ENCODE measurements at regions not wholly inside any gene's neighbourhood (a gene's known extent, or its start where the extent isn't known, plus 50 kb on each side); places are given as distances from the start of the nearest gene placed in this dataset.
"Not testable (repeated sequence)": the region's sequence is repeated elsewhere in the genome, so short reads cannot be mapped to it uniquely, and the experiment has no call there.

DNA sequence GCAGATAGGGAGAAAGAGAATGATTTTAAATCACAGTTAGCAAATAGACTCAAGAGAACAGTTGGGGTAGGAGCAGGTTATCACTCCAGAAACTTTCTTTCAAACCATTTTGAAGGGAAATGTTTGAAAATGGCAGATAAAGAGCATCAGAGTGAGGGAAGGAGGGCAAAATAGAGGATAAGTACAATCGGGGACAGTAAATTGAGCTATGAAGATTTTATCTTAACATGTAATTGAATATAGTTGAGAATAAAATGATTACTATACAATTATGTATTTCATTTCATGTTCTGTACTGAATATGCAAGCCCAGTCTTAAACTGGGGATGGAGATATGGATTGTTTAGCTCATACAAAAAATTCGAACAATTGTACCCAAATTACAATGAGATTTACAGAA is 54.0 kb downstream of the MAP10 start:
- no peak for DNase-seq

DNA sequence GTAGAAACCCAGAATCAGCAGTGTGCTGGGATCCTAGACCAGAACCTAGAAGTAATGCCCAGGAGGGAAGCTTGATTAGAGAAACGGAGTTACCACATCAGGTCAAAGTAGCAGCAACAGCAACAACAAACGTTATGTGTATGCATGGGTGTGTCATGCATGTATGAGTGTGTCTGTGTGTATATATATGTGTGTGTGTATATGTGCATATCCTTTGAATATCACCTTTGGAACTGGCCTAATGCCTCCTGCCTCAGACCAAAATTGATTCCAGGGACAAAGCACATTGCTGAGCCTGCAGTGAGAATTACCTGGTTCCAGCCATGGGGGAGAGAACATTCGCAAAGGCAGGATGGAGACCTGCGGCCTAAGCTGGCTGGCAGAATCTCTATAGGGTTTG is 55.9 kb downstream of the MAP10 start:
- DNase-seq, result no peak

DNA sequence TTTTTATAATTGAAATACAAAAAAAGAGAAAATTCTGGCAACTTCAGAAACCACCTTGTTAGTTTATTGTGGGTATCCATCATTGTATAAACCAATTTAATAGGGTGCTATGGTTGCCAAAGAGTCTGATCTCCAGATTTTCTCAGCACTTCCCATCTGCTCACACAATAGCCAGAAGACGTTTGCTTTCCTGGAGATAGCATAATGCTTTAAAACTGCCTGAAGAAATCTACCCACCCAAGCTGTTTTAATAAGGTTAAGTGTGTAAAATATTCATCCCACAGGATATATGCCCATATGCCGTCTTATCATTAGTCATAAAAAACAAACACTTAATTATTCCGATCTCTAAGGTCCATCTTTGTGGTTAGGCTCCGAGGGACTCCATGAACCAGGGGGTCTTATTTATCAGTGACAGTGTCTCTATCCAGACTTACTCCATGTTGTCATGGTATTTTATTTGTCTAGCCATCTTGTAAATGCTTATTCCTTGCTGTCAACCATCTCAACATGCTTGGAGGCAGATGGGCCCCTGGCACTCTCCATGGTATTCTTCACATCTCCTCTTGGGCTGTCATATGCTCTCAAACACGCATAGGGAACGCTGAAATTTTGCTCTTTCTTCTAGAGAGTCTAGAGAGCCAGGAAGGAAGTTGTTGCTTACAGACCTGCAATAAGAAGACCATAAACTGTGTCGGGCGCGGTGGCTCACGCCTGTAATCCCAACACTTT is 58.5 kb downstream of the MAP10 start:
- no peak for DNase-seq

DNA sequence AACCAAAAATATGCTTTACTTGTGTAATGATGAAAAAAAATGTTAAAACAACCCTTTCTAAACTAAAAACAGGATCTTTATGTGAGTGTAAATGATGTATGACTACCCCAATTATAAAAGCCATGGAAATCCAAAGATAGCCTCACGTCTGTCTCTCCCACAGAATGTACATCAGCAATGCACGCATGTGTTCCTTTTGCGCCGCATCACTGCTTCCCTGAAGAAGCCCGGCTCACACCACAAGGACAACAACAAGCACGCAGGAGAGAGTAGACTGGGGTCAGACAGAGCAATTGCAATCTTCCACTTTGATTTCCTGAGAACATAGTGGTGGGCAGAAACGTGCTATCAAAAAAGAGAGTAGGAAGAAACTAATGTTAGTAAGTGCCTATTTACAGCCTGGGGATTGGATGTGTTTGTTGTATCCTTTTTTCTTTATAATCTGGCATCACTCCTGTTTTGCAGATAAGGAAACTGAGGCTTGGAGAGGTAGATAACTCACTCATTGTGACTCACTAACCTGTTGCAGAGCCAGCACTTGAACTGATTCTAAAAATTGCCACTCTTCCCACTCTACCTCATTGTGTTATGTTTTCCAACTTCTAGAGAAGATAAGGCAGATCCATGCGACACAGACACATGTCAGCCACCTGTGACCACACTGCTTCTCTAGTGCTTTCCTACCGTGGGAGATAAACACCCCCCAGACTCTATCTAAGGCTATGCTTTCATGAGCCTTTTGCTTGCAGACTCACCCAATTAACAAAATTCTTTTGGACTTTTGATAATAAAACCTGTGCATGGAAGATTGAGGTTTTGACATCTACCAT is 60.1 kb downstream of the MAP10 start:
- DNase-seq, result no peak

DNA sequence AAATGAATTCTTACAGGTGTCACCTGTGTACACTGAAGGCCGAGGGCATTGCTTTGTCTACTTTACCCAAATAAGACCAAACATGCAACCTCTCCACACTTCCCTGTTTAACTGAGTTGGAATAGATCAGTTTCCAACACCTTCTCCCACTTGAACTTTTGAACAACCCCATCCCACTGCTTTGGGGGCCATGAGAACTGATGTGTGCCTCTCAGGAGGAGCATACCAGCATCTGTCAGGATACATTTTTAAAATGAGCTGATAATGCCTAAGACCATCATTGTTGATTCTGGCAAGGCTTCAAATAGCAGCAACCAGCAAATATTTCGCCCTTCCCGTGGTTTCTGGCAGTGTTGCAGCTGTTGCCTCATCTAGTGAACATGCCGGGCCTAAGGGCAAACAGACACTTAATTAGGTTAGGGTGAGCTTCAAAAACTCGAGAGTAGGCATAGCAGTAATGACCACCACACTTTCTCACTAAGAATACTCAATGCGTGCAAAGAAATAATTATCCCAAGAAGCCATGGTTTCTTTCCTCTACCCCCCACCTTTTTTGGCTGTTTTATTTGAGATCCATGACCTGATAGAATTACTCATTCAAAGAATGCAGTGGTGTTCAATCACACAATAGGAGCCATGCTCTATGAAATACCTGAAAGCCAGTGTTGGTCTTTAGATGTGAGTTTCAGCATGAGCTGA is 63.7 kb downstream of the MAP10 start:
- DNase-seq, result peak; percentile 82 to 83

DNA sequence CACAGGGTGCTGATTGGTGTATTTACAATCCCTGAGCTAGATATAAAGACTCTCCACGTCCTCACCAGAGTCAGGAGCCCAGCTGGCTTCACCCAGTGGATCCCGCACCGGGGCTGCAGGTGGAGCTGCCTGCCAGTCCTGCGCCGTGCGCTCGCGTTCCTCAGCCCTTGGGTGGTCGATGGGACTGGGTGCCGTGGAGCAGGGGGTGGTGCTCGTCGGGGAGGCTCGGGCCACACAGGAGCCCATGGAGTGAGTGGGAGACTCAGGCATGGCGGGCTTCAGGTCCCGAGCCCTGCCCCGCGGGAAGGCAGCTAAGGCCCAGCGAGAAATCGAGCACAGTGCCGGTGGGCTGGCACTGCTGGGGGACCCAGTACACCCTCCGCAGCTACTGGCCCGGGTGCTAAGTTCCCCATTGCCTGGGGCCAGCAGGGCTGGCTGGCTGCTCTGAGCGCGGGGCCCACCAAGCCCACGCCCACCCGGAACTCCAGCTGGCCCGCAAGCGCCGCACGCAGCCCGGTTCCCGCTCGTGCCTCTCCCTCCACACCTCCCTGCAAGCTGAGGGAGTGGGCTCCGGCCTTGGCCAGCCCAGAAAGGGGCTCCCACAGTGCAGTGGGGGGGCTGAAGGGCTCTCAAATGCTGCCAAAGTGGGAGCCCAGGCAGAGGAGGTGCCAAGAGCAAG is 66.2 kb downstream of the MAP10 start:
- DNase-seq, result not testable (repeated sequence)

DNA sequence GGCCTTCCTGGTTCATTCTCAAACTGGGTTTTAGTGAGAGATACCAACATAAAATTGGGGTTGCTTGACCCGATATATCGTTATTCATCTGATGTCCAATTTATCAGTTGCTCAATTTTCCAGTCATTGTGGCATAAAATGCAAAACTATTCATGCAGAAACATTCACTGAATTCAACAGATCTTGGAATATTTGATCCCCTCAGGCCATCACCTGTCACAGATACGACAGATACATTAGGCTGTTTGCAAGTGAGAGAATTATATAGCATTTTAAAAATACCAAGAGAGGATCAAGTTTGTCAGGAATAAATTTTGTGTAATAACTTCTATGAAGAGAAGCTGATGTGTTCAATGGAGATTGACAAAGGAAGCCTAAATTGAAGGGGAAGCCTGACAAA is 67.1 kb downstream of the MAP10 start:
- DNase-seq, result no peak

DNA sequence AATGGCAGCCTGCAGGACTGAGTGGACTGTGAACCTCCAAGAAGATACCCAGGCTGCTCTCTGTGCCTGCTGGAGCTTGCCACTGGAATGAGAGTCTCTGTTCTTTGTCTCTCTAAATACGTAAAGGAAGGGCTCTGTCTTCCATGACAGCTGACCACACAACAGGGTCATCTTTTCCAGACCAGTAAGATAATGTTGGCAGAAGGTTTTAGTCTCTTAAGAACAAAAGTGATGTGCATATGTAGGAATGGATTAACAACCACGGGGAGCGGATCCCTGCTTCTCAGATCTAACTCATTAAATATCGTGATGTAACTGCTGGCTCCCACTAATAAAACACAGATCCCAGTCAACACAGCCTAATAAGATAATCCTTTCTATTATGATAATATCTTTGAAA is 67.5 kb downstream of the MAP10 start:
- no peak for DNase-seq

DNA sequence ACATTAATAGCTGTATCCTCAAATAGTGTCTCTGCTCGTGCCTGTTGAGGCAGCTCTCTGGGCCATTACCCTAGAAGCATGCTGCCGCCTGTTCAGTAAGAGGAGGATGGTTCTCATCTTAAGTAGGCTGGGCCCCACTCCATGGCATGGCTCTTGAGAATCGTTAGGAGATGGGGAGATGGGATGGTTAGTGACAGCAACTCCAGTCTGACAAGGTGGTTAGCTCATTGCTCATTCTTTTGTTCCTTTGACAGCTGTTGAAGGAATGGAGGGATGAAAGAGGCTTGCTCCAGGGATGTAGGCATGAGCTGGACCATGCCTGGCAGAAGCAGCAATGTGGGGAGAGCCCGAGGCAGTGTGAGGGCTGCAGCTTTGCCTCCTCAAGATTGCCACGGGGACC is 68.2 kb downstream of the MAP10 start:
- no peak for DNase-seq

DNA sequence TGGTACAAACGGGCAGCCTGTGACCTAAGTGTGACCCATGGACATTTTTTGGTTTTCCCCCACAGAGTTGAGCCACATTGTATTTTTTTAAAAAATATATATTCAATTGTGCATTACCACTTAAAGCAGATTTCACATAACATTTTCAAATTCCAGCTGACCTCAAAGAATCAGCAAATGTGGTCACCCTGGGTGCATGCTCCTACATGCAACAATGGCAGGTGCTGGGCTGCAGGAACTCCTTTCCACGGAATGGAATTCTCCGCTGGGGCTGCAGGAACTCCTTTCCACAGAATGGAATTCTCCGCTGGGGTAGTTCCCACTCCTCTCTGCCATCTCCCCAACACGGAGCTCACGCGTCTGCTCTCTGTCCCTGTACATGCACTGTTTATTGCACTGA is 68.7 kb downstream of the MAP10 start:
- DNase-seq, result no peak

DNA sequence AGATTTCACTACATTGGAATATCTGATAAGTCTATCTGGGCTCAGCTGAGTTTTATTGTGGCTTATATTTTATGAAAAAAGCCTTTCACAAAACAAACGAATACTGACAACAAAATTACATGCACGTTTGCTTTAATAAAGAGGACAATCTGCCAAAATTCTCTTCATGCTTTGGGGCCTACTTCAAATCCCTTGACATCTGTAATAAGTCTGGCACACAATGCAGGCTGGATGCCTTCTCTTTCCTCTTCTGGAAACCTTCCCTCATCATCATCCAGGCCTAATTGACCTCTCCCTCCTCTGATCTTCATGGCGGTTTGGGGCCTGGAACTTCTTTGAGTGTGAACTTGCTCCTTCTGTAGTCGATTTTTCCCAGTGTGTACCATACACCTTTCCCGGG is 70.3 kb downstream of the MAP10 start:
- DNase-seq, result no peak

DNA sequence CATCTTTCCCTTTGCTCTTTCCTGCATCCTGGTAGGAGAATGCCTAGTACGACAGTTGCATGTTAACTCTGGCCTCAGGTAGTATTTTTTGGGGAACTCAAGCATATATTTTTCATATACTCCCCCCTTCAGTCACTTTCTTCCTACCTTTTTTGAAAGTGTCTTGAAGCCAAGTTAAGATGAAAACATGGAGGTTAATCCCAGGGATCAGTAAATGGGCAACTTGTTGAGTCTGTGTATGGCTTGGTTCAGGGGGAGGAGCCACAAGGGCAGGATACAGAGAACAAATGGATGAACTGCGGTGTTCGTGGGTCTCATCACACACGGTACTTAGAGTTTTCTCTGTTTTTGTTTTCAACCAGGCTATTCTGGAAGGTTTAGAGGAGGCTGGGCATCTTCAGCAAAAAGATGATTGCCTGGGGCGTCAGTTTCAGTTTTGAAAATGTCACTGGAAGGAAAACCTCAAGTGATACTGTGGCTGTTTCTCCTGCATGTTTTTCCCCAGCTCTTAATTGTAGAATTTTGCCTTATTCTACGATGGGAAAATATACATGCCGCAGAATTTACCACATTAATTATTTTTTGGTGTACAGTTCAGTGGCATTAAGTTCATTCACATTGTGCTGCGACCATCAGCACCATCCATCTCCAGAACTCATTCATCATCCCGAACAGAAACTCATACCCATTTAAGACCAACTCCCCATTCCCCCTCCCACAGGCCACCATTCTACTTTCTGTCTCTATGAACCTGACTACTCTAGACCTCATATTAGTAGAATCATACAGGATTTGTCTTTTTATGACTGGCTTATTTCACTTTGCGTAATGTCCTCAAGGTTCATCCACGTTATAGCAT is 71.5 kb downstream of the MAP10 start:
- no peak for DNase-seq

DNA sequence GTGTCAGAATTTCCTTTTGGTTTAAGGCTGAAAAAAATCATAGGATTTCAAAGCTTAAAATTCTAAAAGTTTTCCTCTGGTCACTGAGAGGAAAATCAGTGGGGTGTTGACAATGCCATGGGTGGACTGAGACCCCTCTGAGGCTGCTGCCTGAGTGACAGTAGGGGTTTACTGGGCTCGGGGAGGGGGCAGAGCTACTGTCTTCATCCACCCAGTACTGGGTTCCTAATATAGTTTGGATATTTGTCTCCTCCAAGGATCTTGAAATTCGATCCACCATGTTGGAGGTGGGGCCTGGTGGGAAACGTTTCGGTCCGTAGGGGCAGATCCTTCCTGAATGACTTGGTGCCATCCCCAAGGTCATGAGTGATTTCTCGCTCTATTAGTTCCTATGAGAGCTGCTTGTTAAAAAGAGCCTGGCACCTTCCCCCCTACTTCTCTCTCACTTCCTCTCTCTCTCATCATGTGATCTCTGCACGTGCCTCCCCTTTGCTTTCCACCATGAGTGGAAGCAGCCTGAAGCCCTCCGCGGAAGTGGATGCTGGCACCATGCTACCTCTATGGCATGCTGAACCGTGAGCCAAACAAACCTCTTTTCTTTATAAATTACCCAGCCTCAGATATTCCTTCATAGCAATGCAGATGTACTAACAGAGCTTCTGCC is 72.3 kb downstream of the MAP10 start:
- no peak for DNase-seq

DNA sequence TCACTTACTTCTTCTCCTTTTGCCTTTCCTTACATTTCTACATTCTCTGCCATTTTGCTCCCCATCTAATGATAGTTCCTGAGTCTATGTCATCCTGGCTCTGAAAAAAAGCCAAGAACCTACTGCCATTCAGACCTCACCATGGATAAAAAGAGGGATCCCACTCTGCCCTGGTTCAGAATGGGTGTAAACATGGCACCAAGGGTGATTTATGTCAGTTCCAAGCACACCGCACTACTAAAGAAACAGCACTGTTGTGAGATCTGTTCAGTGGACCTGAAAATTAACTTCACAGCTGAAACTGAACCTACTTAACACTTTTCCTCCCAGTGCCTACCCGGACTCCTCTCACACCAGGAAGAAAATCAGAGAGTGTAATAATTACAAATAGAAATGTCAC is 72.3 kb upstream of the NTPCR start:
- no peak for DNase-seq

DNA sequence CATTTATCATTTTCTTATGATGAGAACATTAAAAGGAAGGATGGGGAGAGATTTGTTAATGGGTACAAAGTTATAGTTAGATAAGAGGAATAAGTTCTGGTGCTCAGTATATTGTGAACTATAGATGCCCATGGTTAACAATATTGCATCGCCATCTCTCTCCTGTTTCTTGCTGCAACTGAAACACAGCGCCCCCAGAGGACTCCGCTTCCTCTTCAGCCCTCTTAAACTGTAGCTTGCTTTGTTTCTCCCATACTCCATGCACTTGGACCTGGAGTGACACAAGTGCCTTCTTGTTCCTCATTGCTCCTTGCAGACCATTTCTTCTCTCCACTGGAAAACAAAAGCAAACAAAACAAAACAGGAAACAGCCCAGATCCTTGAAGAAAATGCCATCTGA is 70.1 kb upstream of the NTPCR start:
- peak in 1 of 2 experiments; percentile 10 for DNase-seq

DNA sequence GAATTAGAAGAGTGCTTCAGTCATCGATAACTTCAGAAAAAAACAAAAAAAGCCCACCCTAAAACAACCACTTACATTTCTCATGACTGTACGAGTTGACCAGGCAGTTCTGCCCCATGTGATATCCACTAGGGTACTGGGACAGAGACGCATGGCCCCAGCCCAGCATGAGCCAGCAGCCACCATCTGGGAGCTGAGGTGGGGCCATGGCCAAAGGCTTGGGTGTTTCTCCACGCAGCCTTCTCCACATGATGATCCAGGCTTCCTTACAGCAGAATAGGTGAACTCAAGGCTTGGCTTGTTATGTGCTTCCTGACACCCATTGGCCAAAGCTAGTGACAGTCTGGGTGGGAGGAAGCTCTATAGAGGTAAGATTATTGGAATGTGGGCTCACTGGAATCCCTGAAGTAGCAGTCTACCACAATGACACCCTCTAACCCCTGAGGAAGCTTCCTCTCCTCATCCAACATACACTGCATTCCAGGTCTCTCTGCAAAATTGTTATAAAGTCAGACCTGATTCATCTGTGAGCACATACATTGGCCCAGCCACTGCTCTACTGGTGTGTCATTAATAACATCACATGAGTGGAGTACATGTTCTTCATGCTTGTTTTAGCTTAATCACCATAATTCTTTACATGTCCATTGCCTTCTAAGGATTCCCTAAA is 66.3 kb upstream of the NTPCR start:
- DNase-seq, result no peak

DNA sequence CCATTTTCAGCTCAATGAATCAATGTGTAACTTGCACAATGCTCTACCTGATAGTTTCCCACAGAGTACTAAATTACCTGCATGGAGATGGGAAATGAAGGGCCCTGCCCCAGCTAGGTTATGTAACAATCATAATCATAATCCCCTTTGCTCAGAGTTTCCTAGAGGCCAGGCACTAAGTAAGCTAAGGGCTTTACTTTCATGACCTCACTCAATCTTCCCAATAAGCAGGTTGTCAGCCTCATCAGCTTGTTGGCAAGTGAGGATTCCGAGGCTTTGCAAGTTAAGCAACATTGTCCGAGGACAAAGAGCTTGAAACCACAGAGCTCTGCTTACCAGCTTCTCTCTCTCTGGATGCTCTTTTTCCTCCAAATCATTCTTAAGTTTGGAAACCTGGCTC is 64.1 kb upstream of the NTPCR start:
- DNase-seq, result no peak

DNA sequence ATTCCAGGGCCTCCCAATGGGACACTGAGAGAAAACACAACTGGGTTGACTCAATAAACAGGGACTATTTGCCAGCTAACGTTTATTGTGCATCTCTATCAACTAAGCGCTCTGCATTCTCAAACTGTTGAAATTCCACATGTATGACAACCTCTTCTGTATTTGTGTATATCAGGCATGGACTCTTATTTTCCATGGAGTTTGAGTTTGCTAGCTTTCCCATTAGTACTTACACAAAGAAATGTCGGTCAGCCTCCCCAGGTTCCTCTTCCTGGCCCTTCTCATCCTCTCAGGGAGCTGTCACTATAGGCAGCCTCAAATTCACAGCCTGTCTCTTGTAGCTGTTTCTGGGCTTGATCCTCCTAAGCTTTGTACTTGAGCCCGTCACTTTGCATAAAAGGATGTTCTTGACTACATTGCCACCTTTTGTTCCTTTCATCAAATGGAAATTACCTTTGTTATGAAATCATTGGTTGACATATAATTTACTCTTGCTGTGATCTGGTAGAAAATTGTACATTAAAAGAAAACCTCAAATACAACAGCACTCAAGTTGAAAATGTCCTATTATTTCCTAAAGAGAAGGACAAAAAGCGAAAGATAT is 60.0 kb upstream of the NTPCR start:
- DNase-seq, result no peak

DNA sequence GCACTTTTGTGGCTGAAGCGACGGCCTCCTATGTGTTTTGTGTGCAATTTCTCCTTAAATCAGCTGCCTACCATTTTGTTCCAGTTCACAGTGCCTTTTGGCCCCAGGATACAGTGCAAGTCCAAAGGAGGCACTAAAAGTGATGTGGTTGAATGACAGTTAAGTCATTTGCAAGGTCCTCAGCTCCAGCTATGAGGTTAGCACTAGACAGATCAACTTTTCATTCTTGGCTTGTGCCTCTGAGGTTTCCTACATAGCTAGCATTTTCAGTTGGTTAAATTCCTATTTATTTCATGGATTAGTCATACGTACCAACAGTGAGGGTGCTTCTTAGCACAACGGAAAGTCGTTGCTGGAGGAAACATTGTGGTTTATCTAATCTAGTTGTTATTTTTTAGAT is 59.3 kb upstream of the NTPCR start:
- DNase-seq, result peak; percentile 51 to 61

DNA sequence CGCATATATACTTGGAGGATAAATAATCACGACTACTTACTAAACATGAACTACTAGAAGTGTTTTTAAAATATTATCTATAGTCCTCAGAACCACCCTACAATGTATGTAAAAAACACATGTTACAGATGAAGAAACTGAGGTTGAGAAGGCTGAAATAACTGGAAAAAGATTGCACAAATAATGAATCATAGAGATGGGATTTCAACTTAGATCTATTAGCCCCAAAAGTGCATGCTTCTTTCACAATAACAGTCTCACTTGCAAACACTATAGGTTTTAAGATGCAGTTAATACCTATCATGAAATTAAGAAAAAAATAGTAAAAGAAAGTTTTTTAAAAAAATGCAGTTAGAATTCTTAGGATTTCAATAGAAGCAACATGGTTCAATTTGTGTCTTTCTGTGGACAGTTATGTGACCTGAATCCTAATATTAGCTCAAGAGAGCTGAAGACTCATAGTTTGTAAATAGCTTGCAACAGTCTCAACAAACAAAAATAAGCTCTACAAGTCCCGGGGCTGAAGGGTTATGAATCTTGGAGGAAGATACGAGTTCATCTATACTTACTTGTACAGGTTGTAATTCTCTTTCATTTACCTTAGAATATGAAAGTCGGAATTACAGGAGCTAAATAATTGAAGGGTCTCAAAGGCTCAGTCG is 58.6 kb upstream of the NTPCR start:
- peak; percentile 11 to 14 for DNase-seq

All from AML-193 (cell line).